Prostate gland (tissue), 2 donors: ENCODE measurements at regions not wholly inside any gene's neighbourhood (a gene's known extent, or its start where the extent isn't known, plus 50 kb on each side); places are given as distances from the start of the nearest gene placed in this dataset.

Source experiments
- DNase-seq: peaks from one replicate; pipeline ENCODE4 v3.0.0-alpha.2; 2019; ENCODE audit warnings: low spot score
- H3K27ac ChIP-seq, 2 donors: fragments of 200-600 bp; sonication (generic); 2 replicates each; pipeline ENCODE4 v1.5.1; 2017 to 2019
- H3K27me3 ChIP-seq: fragments of 200-600 bp; sonication (generic); replicated peaks from 2 replicates; pipeline ENCODE4 v1.5.1; 2019; ENCODE audit not compliant: insufficient read depth
- H3K36me3 ChIP-seq, 2 donors: fragments of 200-600 bp; sonication (generic); 1 replicate in 1 of 2; 2 replicates in 1 of 2; pipeline versions ENCODE4 v1.5.1 to v1.8.1; 2017 to 2019
- H3K4me1 ChIP-seq: fragments of 200-600 bp; sonication (generic); replicated peaks from 2 replicates; pipeline ENCODE4 v1.5.1; 2019
- H3K4me3 ChIP-seq, 2 donors: fragments of 200-600 bp; sonication (generic); 2 replicates each; pipeline ENCODE4 v1.5.1; 2017 to 2019
- H3K9me3 ChIP-seq: fragments of 200-600 bp; sonication (generic); 2 replicates; pipeline ENCODE4 v1.5.1; 2017
- CTCF ChIP-seq, 4 experiments: fragments of 200-600 bp in 2 of 4; fragments of 450-650 bp in 2 of 4; sonication (generic) in 2 of 4; IDR thresholded peaks; 1 replicate in 3 of 4; 2 replicates in 1 of 4; pipeline ENCODE4 v1.5.1; 2016 to 2019; ENCODE audit warnings: antibody characterized with exemption in 4 of 4, mild to moderate bottlenecking in 2 of 4, moderate library complexity in 2 of 4
- POLR2A ChIP-seq: fragments of 450-650 bp; IDR thresholded peaks from one replicate; pipeline ENCODE4 v1.6.1; 2016; ENCODE audit warnings: antibody characterized with exemption, mild to moderate bottlenecking
- POLR2AphosphoS5 ChIP-seq: sonication (generic); formaldehyde crosslinking; IDR thresholded peaks from one replicate; pipeline ENCODE4 v1.6.1; 2017; ENCODE audit warnings: antibody characterized with exemption
- WGBS: methylation state at CpG from one replicate; pipeline ENCODE4 v1.1.5; 2018; 5-methylcytosine and 5-hydroxymethylcytosine counted together
- intact Hi-C: fragments of 100-400 bp; cut with DNase I; formaldehyde crosslinking; loops from one replicate; pipeline ENCODE4 v1.14.2; 2022

GRCh38 chr12:58443981-58444371 is 476.3 kb downstream of the LRIG3 start:
- H3K27me3 ChIP-seq = no peaks in the 10 kb centered on the region
- no peaks in the 10 kb centered on the region for H3K4me1 ChIP-seq
- WGBS = 72% methylated on average over 8 of the region's 8 CpGs
- no peak for DNase-seq
- no peak overlapping the region for H3K4me3 ChIP-seq
- intact Hi-C loops = no loop called here
- H3K36me3 ChIP-seq = no peaks in the 10 kb centered on the region
- TF ChIP-seq CTCF (IDR thresholded peaks at IDR 0.05) (no peak), POLR2A (no peak), POLR2AphosphoS5 (no peak)
- no peaks in the 10 kb centered on the region for H3K9me3 ChIP-seq
- no peak overlapping the region for H3K27ac ChIP-seq

DNA sequence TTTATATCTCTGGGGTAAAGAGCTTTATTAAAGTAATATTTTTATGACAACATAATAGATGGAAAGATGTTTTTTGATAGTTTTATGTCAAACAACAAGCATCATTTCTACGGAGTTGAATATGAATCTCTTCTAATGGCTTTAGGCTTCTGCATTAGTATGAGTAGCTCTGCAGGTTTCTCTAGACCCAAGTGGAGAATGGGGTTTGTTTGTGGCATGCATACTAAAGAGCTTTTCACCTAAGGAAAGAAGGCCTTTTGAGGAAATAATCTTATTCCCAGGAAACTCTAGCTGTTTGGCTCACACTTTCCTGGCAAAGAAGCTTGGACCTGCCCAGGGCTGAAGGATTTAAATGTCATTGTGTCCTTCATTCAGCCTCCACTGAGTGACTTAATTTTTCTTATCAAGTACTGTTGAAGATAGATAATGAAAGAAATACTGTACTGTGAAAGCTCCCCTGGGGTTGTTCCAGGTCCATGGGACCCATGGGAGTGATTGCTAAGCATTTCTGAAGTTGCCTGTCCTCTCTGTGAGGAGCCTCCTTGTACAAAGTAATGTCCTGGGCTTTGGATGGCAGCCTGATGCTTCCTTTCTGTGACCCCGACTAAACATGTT is 469.3 kb downstream of the LRIG3 start:
- intact Hi-C loops = no loop called here
- TF ChIP-seq POLR2AphosphoS5 = no peak
- TF ChIP-seq CTCF (IDR thresholded peaks at IDR 0.05) = no peak
- no peak for TF ChIP-seq POLR2A
- Histone ChIP-seq H3K4me1 (no peaks in the 10 kb centered on the region), H3K27ac (no peak overlapping the region), H3K9me3 (no peaks in the 10 kb centered on the region), H3K4me3 (no peak overlapping the region), H3K36me3 (no peaks in the 10 kb centered on the region), H3K27me3 (no peaks in the 10 kb centered on the region)
- DNase-seq = no peak
- 64% methylated on average over 2 of the region's 2 CpGs for WGBS

GRCh38 chr12:58452546-58452945 is 467.8 kb downstream of the LRIG3 start:
- H3K4me1 ChIP-seq = no peaks in the 10 kb centered on the region
- H3K27me3 ChIP-seq = no peaks in the 10 kb centered on the region
- DNase-seq = no peak
- H3K4me3 ChIP-seq = no peak overlapping the region
- no peaks in the 10 kb centered on the region for H3K9me3 ChIP-seq
- no peaks in the 10 kb centered on the region for H3K36me3 ChIP-seq
- TF ChIP-seq POLR2AphosphoS5 = no peak
- no peak for TF ChIP-seq CTCF (IDR thresholded peaks at IDR 0.05)
- TF ChIP-seq POLR2A = no peak
- 31% methylated on average over 2 of the region's 2 CpGs for WGBS
- no peak overlapping the region for H3K27ac ChIP-seq
- intact Hi-C loops = no loop called here

DNA sequence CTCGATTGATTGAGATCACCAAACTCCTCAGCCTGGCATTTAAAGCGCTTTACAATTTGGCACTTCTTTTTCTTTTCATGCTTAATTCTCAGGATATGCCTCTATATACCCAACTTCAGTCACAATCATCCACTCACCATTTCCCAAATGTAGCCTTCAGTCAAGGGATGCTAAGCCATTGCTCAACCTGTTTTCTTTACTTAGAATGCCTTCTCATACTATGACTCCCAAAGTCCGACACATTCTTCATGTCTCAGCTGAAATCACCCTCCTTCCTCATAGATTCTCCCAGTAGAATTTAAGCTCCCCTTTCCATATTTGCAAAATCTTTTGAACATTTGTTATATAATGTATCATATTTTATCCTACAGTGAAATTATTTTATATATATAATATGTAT is 467.0 kb downstream of the LRIG3 start:
- no peak overlapping the region for H3K27ac ChIP-seq
- intact Hi-C loops = no loop called here
- TF ChIP-seq POLR2A = no peak
- TF ChIP-seq POLR2AphosphoS5 = no peak
- no peak for TF ChIP-seq CTCF (IDR thresholded peaks at IDR 0.05)
- H3K4me3 ChIP-seq = no peak overlapping the region
- WGBS = 71% methylated on average over 3 of the region's 3 CpGs
- no peaks in the 10 kb centered on the region for H3K27me3 ChIP-seq
- H3K36me3 ChIP-seq = no peaks in the 10 kb centered on the region
- H3K4me1 ChIP-seq = no peaks in the 10 kb centered on the region
- no peak for DNase-seq
- H3K9me3 ChIP-seq = no peaks in the 10 kb centered on the region

DNA sequence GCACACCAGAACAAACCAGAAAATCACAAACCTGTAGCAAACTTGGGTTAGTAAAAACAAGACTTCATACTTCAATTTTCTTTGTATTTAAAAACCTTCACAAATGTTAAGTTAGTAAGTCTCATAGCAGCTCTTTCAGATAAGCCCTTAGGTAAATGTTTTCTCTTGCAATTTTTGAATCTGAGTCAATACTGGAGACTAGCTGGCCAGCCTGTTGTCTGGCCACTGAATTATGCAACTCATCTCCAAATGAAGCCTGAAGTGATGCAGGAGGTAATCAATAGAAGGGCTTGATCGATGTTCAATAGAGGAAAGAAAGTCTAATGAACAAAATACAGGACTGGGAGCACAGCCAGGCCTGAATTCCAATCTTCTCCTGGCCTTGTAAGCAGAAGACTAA is 465.2 kb downstream of the LRIG3 start:
- WGBS = 96% methylated on average over 1 of the region's 1 CpG
- intact Hi-C loops = no loop called here
- no peaks in the 10 kb centered on the region for H3K9me3 ChIP-seq

More for the DNA sequence above, 465.2 kb downstream of the LRIG3 start:
- no peak overlapping the region for H3K4me3 ChIP-seq
- H3K36me3 ChIP-seq = no peaks in the 10 kb centered on the region
- DNase-seq = no peak
- H3K27me3 ChIP-seq = no peaks in the 10 kb centered on the region
- TF ChIP-seq POLR2A = no peak
- TF ChIP-seq CTCF (IDR thresholded peaks at IDR 0.05) = no peak
- no peak for TF ChIP-seq POLR2AphosphoS5
- H3K27ac ChIP-seq = no peak overlapping the region
- H3K4me1 ChIP-seq = no peaks in the 10 kb centered on the region
